H1 (cell line): ENCODE measurements at regions not wholly inside any gene's neighbourhood (a gene's known extent, or its start where the extent isn't known, plus 50 kb on each side); places are given as distances from the start of the nearest gene placed in this dataset.

Source experiments
- CTCF ChIA-PET: fragments of 300-600 bp; sonication (Branson Sonifier 250); formaldehyde crosslinking; loops from one replicate; lab custom pipeline; 2021; ENCODE audit not compliant: partially characterized antibody; lab: Charles Lee
- POLR2A ChIA-PET: fragments of 300-600 bp; sonication (Branson Sonifier 250); formaldehyde crosslinking; loops from one replicate; lab custom pipeline; 2021; ENCODE audit warnings: inconsistent platforms; ENCODE audit not compliant: partially characterized antibody; lab: Charles Lee
- DNase-seq, 2 experiments: peaks; one replicate each; pipeline versions ENCODE4 v3.0.0 to v3.0.0-alpha.2; 2010 to 2022; ENCODE audit warnings: low spot score in 2 of 2, low read depth in 1 of 2, mixed read lengths in 1 of 2
- FAIRE-seq: peaks from 2 replicates; lab custom pipeline; 2011; peaks lifted over from hg19 to GRCh38; lab: Jason Lieb, UNC
- H2AFZ ChIP-seq: 2 replicates; pipeline ENCODE4 v1.8.1; 2012; ENCODE audit warnings: low read length, inconsistent platforms
- H2AK5ac ChIP-seq: 2 replicates; pipeline ENCODE4 v1.6.1; 2013; ENCODE audit warnings: low read depth, low read length
- H2BK120ac ChIP-seq: replicated peaks from 2 replicates; pipeline ENCODE3; 2013; ENCODE audit warnings: low read depth, low read length, inconsistent platforms
- H2BK12ac ChIP-seq: 2 replicates; pipeline ENCODE4 v1.6.1; 2013; ENCODE audit warnings: low read depth, low read length
- H2BK15ac ChIP-seq: 2 replicates; pipeline ENCODE4 v1.6.1; 2013; ENCODE audit warnings: low read length
- H2BK20ac ChIP-seq: 2 replicates; pipeline ENCODE4 v1.6.1; 2013; ENCODE audit warnings: low read length
- H2BK5ac ChIP-seq: 2 replicates; pipeline ENCODE4 v1.6.1; 2013; ENCODE audit warnings: low read depth, low read length
- H3K14ac ChIP-seq: 2 replicates; pipeline ENCODE4 v1.6.1; 2013; ENCODE audit warnings: inconsistent platforms; ENCODE audit not compliant: insufficient read length
- H3K18ac ChIP-seq: 2 replicates; pipeline ENCODE4 v1.6.1; 2013; ENCODE audit warnings: low read length; ENCODE audit errors: extremely low read depth
- H3K23ac ChIP-seq: 2 replicates; pipeline ENCODE4 v1.6.1; 2013; ENCODE audit warnings: inconsistent platforms; ENCODE audit not compliant: insufficient read length
- H3K23me2 ChIP-seq: 2 replicates; pipeline ENCODE4 v1.6.1; 2013; ENCODE audit warnings: low read depth, low read length
- H3K27ac ChIP-seq: 2 replicates; pipeline ENCODE4 v1.6.1; 2011; ENCODE audit warnings: low read depth, low read length, inconsistent platforms
- H3K27me3 ChIP-seq, 4 experiments: replicated peaks in 1 of 4; 1 replicate in 1 of 4; 2 replicates in 3 of 4; pipeline versions ENCODE4 v1.6.1 to v1.8.1; 2011 to 2013; ENCODE audit warnings: low read length in 3 of 4, mild to moderate bottlenecking in 3 of 4, inconsistent platforms in 2 of 4, mixed read lengths in 2 of 4, moderate library complexity in 1 of 4; ENCODE audit not compliant: control insufficient read depth in 3 of 4, insufficient read depth in 3 of 4; ENCODE audit errors: extremely low read depth in 1 of 4
- H3K36me3 ChIP-seq, 4 experiments: 2 replicates each; pipeline versions ENCODE4 v1.6.1 to v1.8.1; 2011 to 2013; ENCODE audit warnings: mild to moderate bottlenecking in 4 of 4, low read length in 3 of 4, moderate library complexity in 2 of 4, control low read depth in 1 of 4, inconsistent platforms in 1 of 4; ENCODE audit not compliant: insufficient read depth in 4 of 4, control insufficient read depth in 2 of 4
- H3K4ac ChIP-seq: replicated peaks from 2 replicates; pipeline ENCODE3; 2013; ENCODE audit warnings: low read length, low read depth, mixed read lengths, inconsistent platforms; ENCODE audit not compliant: insufficient read length
- H3K4me1 ChIP-seq, 4 experiments: replicated peaks in 1 of 4; 1 replicate in 1 of 4; 2 replicates in 3 of 4; pipeline versions ENCODE4 v1.6.1 to v1.8.1; 2011 to 2013; ENCODE audit warnings: low read length in 3 of 4, inconsistent platforms in 2 of 4, mixed read lengths in 1 of 4; ENCODE audit not compliant: insufficient read depth in 4 of 4, control insufficient read depth in 3 of 4
- H3K4me2 ChIP-seq, 2 experiments: 2 replicates each; pipeline versions ENCODE4 v1.6.1 to v1.8.1; 2011 to 2013; ENCODE audit warnings: low read depth in 2 of 2, low read length in 2 of 2, control low read depth in 1 of 2, inconsistent platforms in 1 of 2, mild to moderate bottlenecking in 1 of 2; ENCODE audit not compliant: insufficient read depth in 1 of 2
- H3K4me3 ChIP-seq, 4 experiments: fragments of 200-600, 300-600 bp in 1 of 4; sonication (generic), shearing (Covaris generic), sonication (Bioruptor Twin) in 1 of 4; 2 replicates each; pipeline versions ENCODE4 v1.5.1 to v1.8.1; 2011 to 2016; ENCODE audit warnings: low read length in 4 of 4, low read depth in 3 of 4, control low read depth in 2 of 4, inconsistent platforms in 2 of 4, mild to moderate bottlenecking in 2 of 4, mixed read lengths in 1 of 4, moderate library complexity in 1 of 4; ENCODE audit not compliant: insufficient read depth in 2 of 4; ENCODE audit errors: extremely low read depth in 1 of 4
- H3K56ac ChIP-seq: replicated peaks from 2 replicates; pipeline ENCODE3; 2013; ENCODE audit warnings: low read depth, mild to moderate bottlenecking, mixed read lengths, low read length, inconsistent platforms; ENCODE audit not compliant: insufficient read length
- H3K79me1 ChIP-seq: 2 replicates; pipeline ENCODE4 v1.6.1; 2013; ENCODE audit warnings: low read depth, low read length, control low read depth
- H3K79me2 ChIP-seq, 2 experiments: 2 replicates each; pipeline versions ENCODE4 v1.6.1 to v1.8.1; 2012 to 2013; ENCODE audit warnings: low read length in 2 of 2, mild to moderate bottlenecking in 2 of 2, inconsistent platforms in 1 of 2; ENCODE audit not compliant: insufficient read depth in 2 of 2, control insufficient read depth in 1 of 2
- H3K9ac ChIP-seq, 4 experiments: replicated peaks in 1 of 4; 1 replicate in 1 of 4; 2 replicates in 3 of 4; pipeline versions ENCODE4 v1.6.1 to v1.8.1; 2011 to 2013; ENCODE audit warnings: low read depth in 3 of 4, low read length in 3 of 4, control low read depth in 2 of 4, mild to moderate bottlenecking in 2 of 4, moderate library complexity in 2 of 4, inconsistent platforms in 1 of 4; ENCODE audit errors: extremely low read depth in 1 of 4
- H3K9me3 ChIP-seq, 2 experiments: 2 replicates each; pipeline versions ENCODE4 v1.6.1 to v1.8.1; 2012 to 2013; ENCODE audit warnings: mild to moderate bottlenecking in 2 of 2, moderate library complexity in 2 of 2, control low read depth in 1 of 2, inconsistent platforms in 1 of 2, low read depth in 1 of 2, low read length in 1 of 2, mixed read lengths in 1 of 2; ENCODE audit not compliant: insufficient read depth in 2 of 2
- H4K20me1 ChIP-seq, 2 experiments: replicated peaks in 1 of 2; 2 replicates each; pipeline versions ENCODE3 to v1.8.1; 2011 to 2013; ENCODE audit warnings: inconsistent platforms in 2 of 2, low read length in 2 of 2, mild to moderate bottlenecking in 1 of 2; ENCODE audit not compliant: insufficient read depth in 2 of 2, control insufficient read depth in 1 of 2
- H4K5ac ChIP-seq: 2 replicates; pipeline ENCODE4 v1.6.1; 2013; ENCODE audit warnings: low read length, low read depth, mixed read lengths, inconsistent platforms; ENCODE audit not compliant: insufficient read length
- H4K8ac ChIP-seq: 2 replicates; pipeline ENCODE4 v1.8.0; 2013; ENCODE audit warnings: mild to moderate bottlenecking, moderate library complexity, low read length, inconsistent platforms; ENCODE audit not compliant: insufficient read depth; ENCODE audit errors: extremely low read depth
- H4K91ac ChIP-seq: replicated peaks from 2 replicates; pipeline ENCODE3; 2013; ENCODE audit warnings: low read length, mixed read lengths, inconsistent platforms; ENCODE audit not compliant: insufficient read length
- WGBS, 2 experiments: shearing (Covaris generic) in 1 of 2; methylation state at CpG; one replicate each; pipeline versions ENCODE4 v1.1.6 to v1.1.7; 2013 to 2015; ENCODE audit warnings: low lambda C conversion rate in 2 of 2, mixed read lengths in 2 of 2, inconsistent platforms in 1 of 2, low coverage in 1 of 2, missing lambda C conversion rate in 1 of 2; ENCODE audit not compliant: insufficient replicate concordance in 2 of 2, insufficient coverage in 1 of 2, insufficient read length in 1 of 2; ENCODE audit errors: extremely low coverage in 1 of 2, missing lambda C conversion rate in 1 of 2; 5-methylcytosine and 5-hydroxymethylcytosine counted together
- TF ChIP-seq, protein P1 (sequence below), 3 experiments: IDR thresholded peaks; 1 replicate in 2 of 3; 2 replicates in 1 of 3; pipeline versions ENCODE4 v1.5.1 to v1.6.1; 2011; ENCODE audit warnings: low read length in 3 of 3, mild to moderate bottlenecking in 3 of 3, inconsistent platforms in 2 of 3, low read depth in 1 of 3, moderate library complexity in 1 of 3; ENCODE audit not compliant: insufficient read depth in 1 of 3; ENCODE audit errors: control extremely low read depth in 1 of 3

DNA sequence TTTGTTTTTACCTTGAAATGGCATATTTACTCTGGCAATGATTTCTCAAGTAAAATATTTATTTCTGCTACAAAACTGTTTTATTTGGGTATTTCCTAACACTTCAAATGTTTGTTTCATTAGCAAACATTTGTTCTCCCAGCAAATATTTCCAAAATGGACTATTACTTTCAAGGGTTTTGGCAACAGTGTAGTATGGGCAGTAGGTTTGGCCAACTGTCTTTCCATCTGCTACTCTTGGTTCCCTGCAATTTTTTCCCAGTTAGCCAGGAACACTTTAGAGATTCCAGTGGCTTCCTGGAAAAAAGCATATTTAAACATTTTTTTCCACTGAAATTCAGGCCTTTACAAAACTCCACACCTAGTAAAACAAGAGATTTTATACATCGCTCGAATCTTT, 466.6 kb downstream of the SLITRK6 start:
- Histone ChIP-seq H2BK5ac (no peak overlapping the region), H2AFZ (no peak overlapping the region), H2AK5ac (no peak overlapping the region), H3K27me3 (no peaks in the 10 kb centered on the region), H4K8ac (no peak overlapping the region), H3K27ac (no peak overlapping the region)
- POLR2A ChIA-PET = no interaction called here
- no peak for FAIRE-seq
- DNase-seq = no peak
- TF ChIP-seq, protein P1, sequence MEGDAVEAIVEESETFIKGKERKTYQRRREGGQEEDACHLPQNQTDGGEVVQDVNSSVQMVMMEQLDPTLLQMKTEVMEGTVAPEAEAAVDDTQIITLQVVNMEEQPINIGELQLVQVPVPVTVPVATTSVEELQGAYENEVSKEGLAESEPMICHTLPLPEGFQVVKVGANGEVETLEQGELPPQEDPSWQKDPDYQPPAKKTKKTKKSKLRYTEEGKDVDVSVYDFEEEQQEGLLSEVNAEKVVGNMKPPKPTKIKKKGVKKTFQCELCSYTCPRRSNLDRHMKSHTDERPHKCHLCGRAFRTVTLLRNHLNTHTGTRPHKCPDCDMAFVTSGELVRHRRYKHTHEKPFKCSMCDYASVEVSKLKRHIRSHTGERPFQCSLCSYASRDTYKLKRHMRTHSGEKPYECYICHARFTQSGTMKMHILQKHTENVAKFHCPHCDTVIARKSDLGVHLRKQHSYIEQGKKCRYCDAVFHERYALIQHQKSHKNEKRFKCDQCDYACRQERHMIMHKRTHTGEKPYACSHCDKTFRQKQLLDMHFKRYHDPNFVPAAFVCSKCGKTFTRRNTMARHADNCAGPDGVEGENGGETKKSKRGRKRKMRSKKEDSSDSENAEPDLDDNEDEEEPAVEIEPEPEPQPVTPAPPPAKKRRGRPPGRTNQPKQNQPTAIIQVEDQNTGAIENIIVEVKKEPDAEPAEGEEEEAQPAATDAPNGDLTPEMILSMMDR (IDR thresholded peaks at IDR 0.05; ENCODE audit: control extremely low read depth in 1 of 3, insufficient read depth in 1 of 3, low read depth in 1 of 3, low read length in 3 of 3) = no peak
- TF ChIP-seq, all 59 proteins: peak for 0
- no peaks in the 10 kb centered on the region for H3K79me2 ChIP-seq
- no peak overlapping the region for H3K4me2 ChIP-seq
- H3K36me3 ChIP-seq = no peaks in the 10 kb centered on the region
- no peak overlapping the region for H3K23ac ChIP-seq
- H3K14ac ChIP-seq = no peak overlapping the region
- WGBS, 2 experiments = 96% methylated on average over 2 of the region's 2 CpGs; no CpG with 5 or more reads in 1 of the 2 experiments
- no peaks in the 10 kb centered on the region for H3K23me2 ChIP-seq
- H2BK15ac ChIP-seq = no peak overlapping the region
- CTCF ChIA-PET = no interaction called here
- H3K4me1 ChIP-seq = no peaks in the 10 kb centered on the region
- H4K20me1 ChIP-seq = no peaks in the 10 kb centered on the region
- no peak overlapping the region for H2BK12ac ChIP-seq
- H3K56ac ChIP-seq = no peak overlapping the region
- H3K4me3 ChIP-seq = no peak overlapping the region
- H2BK120ac ChIP-seq = no peak overlapping the region
- H3K18ac ChIP-seq = no peak overlapping the region
- H3K9ac ChIP-seq = no peak overlapping the region
- H3K4ac ChIP-seq = no peak overlapping the region
- H4K91ac ChIP-seq = no peak overlapping the region
- H3K79me1 ChIP-seq = no peaks in the 10 kb centered on the region
- H2BK20ac ChIP-seq = no peak overlapping the region
- H4K5ac ChIP-seq = no peak overlapping the region
- H3K9me3 ChIP-seq = no peaks in the 10 kb centered on the region
